ENCODE measurements at regions not wholly inside any gene's neighbourhood (a gene's known extent, or its start where the extent isn't known, plus 50 kb on each side); places are given as distances from the start of the nearest gene placed in this dataset.

DNA sequence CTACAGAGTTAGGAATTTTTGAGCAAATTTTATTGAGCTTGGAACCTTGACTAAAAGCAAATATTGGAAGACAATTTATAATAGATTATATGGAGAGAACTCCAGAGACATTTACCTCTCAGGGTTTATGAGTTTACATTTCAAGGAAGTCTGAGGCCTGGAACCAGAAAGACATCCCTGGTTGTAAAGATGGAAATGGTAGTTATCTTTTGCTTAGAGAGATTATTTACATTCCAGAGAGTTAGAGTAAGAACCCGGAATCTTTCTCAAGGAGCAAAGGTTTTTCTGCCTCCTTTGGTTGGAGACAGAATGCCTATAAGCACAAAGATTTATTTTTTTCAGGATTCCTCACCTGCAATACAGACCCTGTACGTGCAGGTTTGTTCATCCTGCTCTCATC is 458.1 kb downstream of the TBL1XR1 start:
- TF ChIP-seq, protein P1, sequence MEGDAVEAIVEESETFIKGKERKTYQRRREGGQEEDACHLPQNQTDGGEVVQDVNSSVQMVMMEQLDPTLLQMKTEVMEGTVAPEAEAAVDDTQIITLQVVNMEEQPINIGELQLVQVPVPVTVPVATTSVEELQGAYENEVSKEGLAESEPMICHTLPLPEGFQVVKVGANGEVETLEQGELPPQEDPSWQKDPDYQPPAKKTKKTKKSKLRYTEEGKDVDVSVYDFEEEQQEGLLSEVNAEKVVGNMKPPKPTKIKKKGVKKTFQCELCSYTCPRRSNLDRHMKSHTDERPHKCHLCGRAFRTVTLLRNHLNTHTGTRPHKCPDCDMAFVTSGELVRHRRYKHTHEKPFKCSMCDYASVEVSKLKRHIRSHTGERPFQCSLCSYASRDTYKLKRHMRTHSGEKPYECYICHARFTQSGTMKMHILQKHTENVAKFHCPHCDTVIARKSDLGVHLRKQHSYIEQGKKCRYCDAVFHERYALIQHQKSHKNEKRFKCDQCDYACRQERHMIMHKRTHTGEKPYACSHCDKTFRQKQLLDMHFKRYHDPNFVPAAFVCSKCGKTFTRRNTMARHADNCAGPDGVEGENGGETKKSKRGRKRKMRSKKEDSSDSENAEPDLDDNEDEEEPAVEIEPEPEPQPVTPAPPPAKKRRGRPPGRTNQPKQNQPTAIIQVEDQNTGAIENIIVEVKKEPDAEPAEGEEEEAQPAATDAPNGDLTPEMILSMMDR (IDR thresholded peaks at IDR 0.05; ENCODE audit: borderline replicate concordance, extremely low read depth, low read length, poor library complexity, severe bottlenecking) = no peak
- TF ChIP-seq EZH2 (IDR thresholded peaks at IDR 0.05; ENCODE audit: borderline replicate concordance, low read depth, low read length, severe bottlenecking) = no peak
